OCI-LY7 (cell line): ENCODE measurements at regions not wholly inside any gene's neighbourhood (a gene's known extent, or its start where the extent isn't known, plus 50 kb on each side); places are given as distances from the start of the nearest gene placed in this dataset.

ENCODE experiments used
- CTCF ChIP-seq: fragments of 200-600 bp; sonication (generic); conservative IDR thresholded peaks from 2 replicates; pipeline ENCODE4 v1.5.1; 2014; ENCODE audit warnings: mild to moderate bottlenecking, antibody characterized with exemption, low read length, moderate library complexity, mixed read lengths
- EZH2phosphoT487 ChIP-seq: fragments of 200-600 bp; sonication (generic); IDR thresholded peaks from 2 replicates; pipeline ENCODE4 v1.6.1; 2018; ENCODE audit warnings: low read depth, borderline replicate concordance, mild to moderate bottlenecking, mixed run types, antibody characterized with exemption, low read length, moderate library complexity, mixed read lengths

- TF ChIP-seq CTCF (no peak), EZH2phosphoT487 (no peak)
These were observed 631.1 kb upstream of the FAT1 start for GRCh38 chr4:187354740-187355139.
